A549 (cell line): ENCODE measurements at regions not wholly inside any gene's neighbourhood (a gene's known extent, or its start where the extent isn't known, plus 50 kb on each side); places are given as distances from the start of the nearest gene placed in this dataset.

Source experiments
- BHLHE40 ChIP-seq: IDR thresholded peaks from 2 replicates; pipeline ENCODE4 v1.6.1; 2012; ENCODE audit warnings: low read depth, low read length, inconsistent platforms
- CEBPB ChIP-seq, 2 experiments: fragments of >200 bp in 1 of 2; sonication (Bioruptor Twin) in 1 of 2; formaldehyde crosslinking in 1 of 2; IDR thresholded peaks; 2 replicates each; pipeline ENCODE4 v1.6.1; 2012 to 2016
- CHD2 ChIP-seq: fragments of 150-350 bp; IDR thresholded peaks from 2 replicates; pipeline ENCODE4 v1.6.1; 2014; ENCODE audit warnings: low read length; ENCODE audit not compliant: partially characterized antibody
- EHMT2 ChIP-seq: fragments of 200-600 bp; sonication (generic); IDR thresholded peaks from 2 replicates; pipeline ENCODE4 v1.6.1; 2016; ENCODE audit warnings: antibody characterized with exemption, low read depth, mild to moderate bottlenecking, moderate library complexity
- FOSB ChIP-seq: fragments of 250-450 bp; sonication (Bioruptor Pico); IDR thresholded peaks from 2 replicates; pipeline ENCODE4 v1.5.0; 2020; ENCODE audit warnings: mild to moderate bottlenecking, moderate library complexity
- FOSL2 ChIP-seq, 2 experiments: fragments of 450-650 bp in 1 of 2; fragments of >200 bp in 1 of 2; sonication (Bioruptor Twin) in 1 of 2; formaldehyde crosslinking; IDR thresholded peaks; 2 replicates each; pipeline versions ENCODE4 v1.5.0 to v1.6.1; 2016 to 2020; ENCODE audit warnings: mild to moderate bottlenecking in 1 of 2, moderate library complexity in 1 of 2
- GATA3 ChIP-seq: IDR thresholded peaks from 2 replicates; pipeline ENCODE4 v1.6.1; 2012; ENCODE audit warnings: borderline replicate concordance
- MAX ChIP-seq: IDR thresholded peaks from 2 replicates; pipeline ENCODE4 v1.6.1; 2012
- MAZ ChIP-seq: fragments of 150-350 bp; IDR thresholded peaks from 2 replicates; pipeline ENCODE4 v1.6.1; 2014; ENCODE audit warnings: antibody characterized with exemption, low read depth, low read length, borderline replicate concordance
- NR3C1 ChIP-seq: fragments of >200 bp; sonication (Bioruptor Twin); formaldehyde crosslinking; IDR thresholded peaks from 3 replicates; pipeline ENCODE4 v1.6.1; 2017
- POLR2A ChIP-seq: IDR thresholded peaks from 2 replicates; pipeline ENCODE4 v1.6.1; 2012; ENCODE audit warnings: mild to moderate bottlenecking, low read length
- RAD21 ChIP-seq, 2 experiments: fragments of >200 bp in 1 of 2; sonication (Bioruptor Twin) in 1 of 2; formaldehyde crosslinking in 1 of 2; IDR thresholded peaks in 1 of 2; conservative IDR thresholded peaks in 1 of 2; 2 replicates in 1 of 2; 3 replicates in 1 of 2; pipeline ENCODE4 v1.6.1; 2012 to 2018; ENCODE audit warnings: inconsistent platforms in 1 of 2
- TF ChIP-seq, protein P1 (sequence below): fragments of >200 bp; sonication (Bioruptor Twin); formaldehyde crosslinking; IDR thresholded peaks from 3 replicates; pipeline ENCODE4 v1.5.1; 2016
- TF ChIP-seq, protein P2 (sequence below): IDR thresholded peaks from 2 replicates; pipeline ENCODE4 v1.6.1; 2012; ENCODE audit warnings: low read depth, borderline replicate concordance

DNA sequence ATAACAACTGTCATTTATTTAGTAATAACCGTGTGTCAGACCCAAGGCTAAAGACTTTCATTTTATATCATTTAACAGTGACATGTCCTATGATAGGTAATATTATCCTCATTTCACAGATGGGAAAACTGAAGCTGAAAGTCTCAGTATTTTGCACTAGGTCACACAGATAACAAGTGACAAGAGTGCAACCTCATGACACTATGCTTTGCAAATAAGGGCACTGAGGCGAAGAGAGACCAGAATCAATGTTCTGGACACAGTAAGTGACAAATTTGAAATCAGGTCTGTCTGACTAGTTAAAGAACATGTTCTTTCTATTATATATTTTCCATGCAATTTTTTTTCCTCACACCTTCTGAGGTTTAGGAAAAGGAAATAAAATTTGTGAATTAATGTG is 585.7 kb downstream of the LRRC70 start:
- no peak for TF ChIP-seq POLR2A
- TF ChIP-seq, protein P1, sequence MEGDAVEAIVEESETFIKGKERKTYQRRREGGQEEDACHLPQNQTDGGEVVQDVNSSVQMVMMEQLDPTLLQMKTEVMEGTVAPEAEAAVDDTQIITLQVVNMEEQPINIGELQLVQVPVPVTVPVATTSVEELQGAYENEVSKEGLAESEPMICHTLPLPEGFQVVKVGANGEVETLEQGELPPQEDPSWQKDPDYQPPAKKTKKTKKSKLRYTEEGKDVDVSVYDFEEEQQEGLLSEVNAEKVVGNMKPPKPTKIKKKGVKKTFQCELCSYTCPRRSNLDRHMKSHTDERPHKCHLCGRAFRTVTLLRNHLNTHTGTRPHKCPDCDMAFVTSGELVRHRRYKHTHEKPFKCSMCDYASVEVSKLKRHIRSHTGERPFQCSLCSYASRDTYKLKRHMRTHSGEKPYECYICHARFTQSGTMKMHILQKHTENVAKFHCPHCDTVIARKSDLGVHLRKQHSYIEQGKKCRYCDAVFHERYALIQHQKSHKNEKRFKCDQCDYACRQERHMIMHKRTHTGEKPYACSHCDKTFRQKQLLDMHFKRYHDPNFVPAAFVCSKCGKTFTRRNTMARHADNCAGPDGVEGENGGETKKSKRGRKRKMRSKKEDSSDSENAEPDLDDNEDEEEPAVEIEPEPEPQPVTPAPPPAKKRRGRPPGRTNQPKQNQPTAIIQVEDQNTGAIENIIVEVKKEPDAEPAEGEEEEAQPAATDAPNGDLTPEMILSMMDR = no peak
- no peak for TF ChIP-seq FOSB (CRISPR knock-in tag)
- TF ChIP-seq FOSL2 (IDR thresholded peaks at IDR 0.05) = no peak
- TF ChIP-seq FOSL2 (CRISPR knock-in tag; IDR thresholded peaks at IDR 0.05) = no peak
- no peak for TF ChIP-seq CHD2
- no peak for TF ChIP-seq GATA3
- no peak for TF ChIP-seq RAD21 (conservative IDR thresholded peaks at IDR 0.05 in 1 of 2, IDR thresholded peaks at IDR 0.05 in 1 of 2)
- TF ChIP-seq CEBPB (IDR thresholded peaks at IDR 0.05) = no peak
- TF ChIP-seq EHMT2 = no peak
- no peak for TF ChIP-seq MAX
- TF ChIP-seq, protein P2, sequence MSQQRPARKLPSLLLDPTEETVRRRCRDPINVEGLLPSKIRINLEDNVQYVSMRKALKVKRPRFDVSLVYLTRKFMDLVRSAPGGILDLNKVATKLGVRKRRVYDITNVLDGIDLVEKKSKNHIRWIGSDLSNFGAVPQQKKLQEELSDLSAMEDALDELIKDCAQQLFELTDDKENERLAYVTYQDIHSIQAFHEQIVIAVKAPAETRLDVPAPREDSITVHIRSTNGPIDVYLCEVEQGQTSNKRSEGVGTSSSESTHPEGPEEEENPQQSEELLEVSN = no peak
- TF ChIP-seq NR3C1 = no peak
- TF ChIP-seq BHLHE40 = no peak
- no peak for TF ChIP-seq MAZ
